ENCODE measurements at regions not wholly inside any gene's neighbourhood (a gene's known extent, or its start where the extent isn't known, plus 50 kb on each side); places are given as distances from the start of the nearest gene placed in this dataset.
"Not testable (repeated sequence)": the region's sequence is repeated elsewhere in the genome, so short reads cannot be mapped to it uniquely, and the experiment has no call there.

DNA sequence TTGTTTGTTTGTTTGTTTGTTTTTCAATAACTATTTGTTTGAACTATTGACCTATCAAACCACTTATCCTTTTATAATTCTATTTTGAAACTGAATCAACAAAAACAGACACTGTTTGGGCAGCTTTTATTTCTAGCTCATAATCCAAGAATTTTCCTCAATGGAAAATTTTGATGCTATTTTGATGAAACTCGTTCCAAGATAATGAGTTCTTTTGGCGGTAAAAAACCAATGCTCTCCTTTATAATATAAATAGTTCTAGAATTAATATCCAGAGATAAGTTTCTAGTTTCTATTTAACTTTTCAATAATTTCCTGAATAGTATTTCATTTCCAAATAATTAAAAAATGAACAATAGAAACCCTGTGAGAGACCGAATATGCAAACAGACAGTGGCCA is 146.5 kb upstream of the EDNRB start:
- H3K4me1 Mint-ChIP-seq = no peaks in the 10 kb centered on the region
- TF ChIP-seq, protein P1, sequence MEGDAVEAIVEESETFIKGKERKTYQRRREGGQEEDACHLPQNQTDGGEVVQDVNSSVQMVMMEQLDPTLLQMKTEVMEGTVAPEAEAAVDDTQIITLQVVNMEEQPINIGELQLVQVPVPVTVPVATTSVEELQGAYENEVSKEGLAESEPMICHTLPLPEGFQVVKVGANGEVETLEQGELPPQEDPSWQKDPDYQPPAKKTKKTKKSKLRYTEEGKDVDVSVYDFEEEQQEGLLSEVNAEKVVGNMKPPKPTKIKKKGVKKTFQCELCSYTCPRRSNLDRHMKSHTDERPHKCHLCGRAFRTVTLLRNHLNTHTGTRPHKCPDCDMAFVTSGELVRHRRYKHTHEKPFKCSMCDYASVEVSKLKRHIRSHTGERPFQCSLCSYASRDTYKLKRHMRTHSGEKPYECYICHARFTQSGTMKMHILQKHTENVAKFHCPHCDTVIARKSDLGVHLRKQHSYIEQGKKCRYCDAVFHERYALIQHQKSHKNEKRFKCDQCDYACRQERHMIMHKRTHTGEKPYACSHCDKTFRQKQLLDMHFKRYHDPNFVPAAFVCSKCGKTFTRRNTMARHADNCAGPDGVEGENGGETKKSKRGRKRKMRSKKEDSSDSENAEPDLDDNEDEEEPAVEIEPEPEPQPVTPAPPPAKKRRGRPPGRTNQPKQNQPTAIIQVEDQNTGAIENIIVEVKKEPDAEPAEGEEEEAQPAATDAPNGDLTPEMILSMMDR (IDR thresholded peaks at IDR 0.05) = no peak
- H3K4me3 Mint-ChIP-seq = no peak overlapping the region
- no peaks in the 10 kb centered on the region for H3K36me3 Mint-ChIP-seq (ENCODE audit: low read depth)
- H3K9me3 Mint-ChIP-seq = no peaks in the 10 kb centered on the region
- H3K27ac Mint-ChIP-seq = no peak overlapping the region
- no peak for DNase-seq
- H3K27me3 Mint-ChIP-seq (ENCODE audit: low read depth, poor library complexity) = no peaks in the 10 kb centered on the region

DNA sequence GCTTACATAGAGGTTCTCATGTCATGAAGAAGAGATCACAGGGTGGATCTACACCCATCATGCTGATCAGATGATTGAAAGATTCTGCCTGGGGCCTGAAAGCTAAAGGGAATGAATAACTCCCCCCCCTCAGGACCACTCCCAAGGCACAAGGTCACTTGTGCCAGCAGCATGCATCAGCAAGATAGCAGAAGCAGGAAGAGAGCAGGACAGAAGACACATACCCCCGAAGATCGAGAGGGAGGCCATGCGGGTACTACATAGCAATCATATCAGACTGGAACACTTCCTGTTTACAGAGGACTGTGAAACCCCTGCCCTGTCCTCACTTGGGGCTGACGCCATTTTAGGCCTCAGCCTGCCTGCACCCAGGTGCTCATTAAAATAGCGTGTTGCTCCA is 143.2 kb upstream of the EDNRB start:
- no peaks in the 10 kb centered on the region for H3K36me3 Mint-ChIP-seq (ENCODE audit: low read depth)
- H3K4me3 Mint-ChIP-seq = no peak overlapping the region
- H3K27me3 Mint-ChIP-seq (ENCODE audit: low read depth, poor library complexity) = no peaks in the 10 kb centered on the region
- DNase-seq = no peak
- no peak overlapping the region for H3K27ac Mint-ChIP-seq
- no peaks in the 10 kb centered on the region for H3K4me1 Mint-ChIP-seq
- TF ChIP-seq, protein P1 (IDR thresholded peaks at IDR 0.05) = no peak
- peaks cover 10% of the 10 kb centered on the region for H3K9me3 Mint-ChIP-seq

DNA sequence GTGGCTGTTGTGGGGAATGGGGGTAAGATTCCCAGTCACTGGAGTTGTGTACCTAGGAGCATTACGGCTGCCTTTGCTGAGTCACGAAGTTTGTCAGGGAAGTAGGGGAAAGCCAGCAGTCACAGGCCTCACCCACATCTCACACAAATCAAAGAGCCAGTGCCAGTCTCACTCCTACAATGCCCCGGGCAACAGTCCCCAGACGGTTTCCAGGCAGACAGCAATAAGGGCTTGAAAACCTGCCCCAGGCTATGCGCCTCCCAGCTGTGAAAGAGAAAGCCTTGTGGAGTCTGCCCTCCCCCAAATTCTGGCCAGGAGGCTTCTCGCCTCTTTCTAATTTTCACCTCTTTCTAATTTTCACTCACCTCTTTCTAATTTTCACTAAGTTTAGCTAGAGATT is 142.3 kb upstream of the EDNRB start:
- Mint-ChIP-seq H3K9me3 (peaks cover 18% of the 10 kb centered on the region), H3K4me1 (no peaks in the 10 kb centered on the region), H3K4me3 (no peak overlapping the region), H3K27ac (no peak overlapping the region), H3K36me3 (ENCODE audit: low read depth) (no peaks in the 10 kb centered on the region), H3K27me3 (ENCODE audit: low read depth, poor library complexity) (no peaks in the 10 kb centered on the region)
- TF ChIP-seq, protein P1 (IDR thresholded peaks at IDR 0.05) = no peak
- DNase-seq = no peak

DNA sequence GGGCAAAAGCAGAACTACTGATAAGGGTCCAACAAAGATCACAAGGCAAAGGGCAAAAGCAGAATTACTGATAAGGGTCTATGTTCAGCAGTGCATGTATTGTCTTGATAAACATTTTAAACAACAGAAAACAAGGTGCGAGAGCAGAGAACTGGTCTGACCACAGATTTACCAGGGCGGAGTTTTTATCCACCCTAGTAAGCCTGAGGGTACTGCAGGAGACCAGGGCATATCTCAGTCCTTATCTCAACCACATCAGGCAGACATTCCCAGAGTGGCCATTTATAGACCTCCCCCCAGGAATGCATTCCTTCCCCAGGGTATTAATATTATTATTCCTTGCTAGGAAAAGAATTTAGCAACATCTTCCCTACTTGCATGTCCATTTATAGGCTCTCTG is 138.2 kb upstream of the EDNRB start:
- peaks cover 24% of the 10 kb centered on the region for H3K9me3 Mint-ChIP-seq
- H3K36me3 Mint-ChIP-seq (ENCODE audit: low read depth); H3K4me1 Mint-ChIP-seq; H3K27ac Mint-ChIP-seq; H3K27me3 Mint-ChIP-seq (ENCODE audit: low read depth, poor library complexity); DNase-seq; H3K4me3 Mint-ChIP-seq: not testable (repeated sequence)

DNA sequence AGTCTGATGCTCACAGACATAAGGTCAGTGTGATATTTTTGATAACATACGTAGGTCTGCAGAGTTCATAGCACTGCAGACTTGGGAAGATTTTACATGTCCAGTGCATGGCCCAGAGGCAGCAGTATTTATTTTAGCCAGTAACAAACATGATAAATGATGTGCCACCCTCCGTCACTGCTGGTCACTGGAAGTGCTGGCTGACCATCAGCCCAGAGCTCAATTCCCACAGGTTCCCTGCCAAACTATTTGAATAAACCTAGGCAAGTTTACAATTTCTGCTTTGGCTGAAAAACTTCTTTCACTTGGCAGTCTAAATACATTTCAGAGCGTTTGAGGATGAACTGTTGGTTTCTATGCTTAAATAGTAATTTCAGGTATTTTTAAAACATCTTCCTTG is 135.5 kb upstream of the EDNRB start:
- Mint-ChIP-seq H3K36me3 (ENCODE audit: low read depth) (no peaks in the 10 kb centered on the region), H3K4me3 (no peak overlapping the region), H3K27me3 (ENCODE audit: low read depth, poor library complexity) (no peaks in the 10 kb centered on the region), H3K9me3 (peaks cover 24% of the 10 kb centered on the region), H3K27ac (no peak overlapping the region), H3K4me1 (no peaks in the 10 kb centered on the region)
- TF ChIP-seq, protein P1 (IDR thresholded peaks at IDR 0.05) = no peak
- DNase-seq = no peak

DNA sequence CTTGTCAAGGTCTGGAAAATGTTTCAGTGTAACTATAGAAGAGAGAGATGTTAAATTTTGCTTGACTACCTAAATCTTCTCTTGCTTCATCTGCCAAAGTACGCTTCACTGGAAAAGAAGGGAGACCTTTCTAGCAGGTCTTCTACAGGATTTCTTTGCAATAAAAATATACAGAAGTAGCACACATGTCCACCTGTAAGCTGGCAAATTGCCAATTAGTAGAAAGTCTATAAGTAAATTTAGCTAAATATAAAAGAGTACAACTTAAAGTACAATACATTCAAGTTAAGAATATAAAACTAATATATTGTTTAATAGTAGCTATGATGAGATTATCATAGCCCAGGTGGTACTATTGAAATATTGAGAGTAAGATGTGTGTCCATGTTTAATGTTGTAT is 128.5 kb upstream of the EDNRB start:
- Mint-ChIP-seq H3K4me1 (no peaks in the 10 kb centered on the region), H3K4me3 (no peak overlapping the region), H3K36me3 (ENCODE audit: low read depth) (no peaks in the 10 kb centered on the region), H3K27ac (no peak overlapping the region), H3K9me3 (no peaks in the 10 kb centered on the region), H3K27me3 (ENCODE audit: low read depth, poor library complexity) (no peaks in the 10 kb centered on the region)
- DNase-seq = no peak
- TF ChIP-seq, protein P1 (IDR thresholded peaks at IDR 0.05) = no peak
